ENCODE measurements at regions not wholly inside any gene's neighbourhood (a gene's known extent, or its start where the extent isn't known, plus 50 kb on each side); places are given as distances from the start of the nearest gene placed in this dataset.

- H3K4me1 ChIP-seq (ENCODE audit: control insufficient read depth in 5 of 5, insufficient read depth in 5 of 5, low read length in 5 of 5) = peaks cover 0 to 22% (median 9%) of the 10 kb centered on the region in 5 donors
- no peak for TF ChIP-seq CTCF (IDR thresholded peaks at IDR 0.05; ENCODE audit: control extremely low read depth, extremely low read depth)
- WGBS, 2 donors = 64 to 92% methylated on average over 2 of the region's 2 CpGs
Observed at GRCh38 chr2:200751786-200752185, 59.9 kb upstream of the BZW1 start.

GRCh38 chr2:200752332-200752731, 59.4 kb upstream of the BZW1 start:
- H3K27ac ChIP-seq (ENCODE audit: low read depth in 1 of 2, low read length in 1 of 2) = no peak overlapping the region

More at GRCh38 chr2:200751786-200752185, 59.9 kb upstream of the BZW1 start:
- H3K4me3 ChIP-seq = no peak overlapping the region
- H3K9ac ChIP-seq (ENCODE audit: insufficient read depth in 1 of 2, low read length in 2 of 2) = no peak overlapping the region
- no peaks in the 10 kb centered on the region for H3K9me3 ChIP-seq (ENCODE audit: control insufficient read depth in 4 of 4, insufficient read depth in 3 of 4, low read length in 3 of 4)
- no peak for ATAC-seq (ENCODE audit: insufficient read depth, low FRiP score)
- DNase-seq = no peak
- H3K27me3 ChIP-seq (ENCODE audit: control insufficient read depth in 3 of 3, insufficient read depth in 3 of 3, low read length in 2 of 3) = no peaks in the 10 kb centered on the region
- H3K36me3 ChIP-seq (ENCODE audit: control insufficient read depth in 4 of 4, insufficient read depth in 4 of 4, low read length in 4 of 4) = no peaks in the 10 kb centered on the region
- no peak overlapping the region for H3K27ac ChIP-seq (ENCODE audit: low read depth in 1 of 2, low read length in 1 of 2)

GRCh38 chr2:200752835-200753234, 58.9 kb upstream of the BZW1 start:
- TF ChIP-seq CTCF (IDR thresholded peaks at IDR 0.05; ENCODE audit: control extremely low read depth, extremely low read depth) = no peak

More at GRCh38 chr2:200752332-200752731, 59.4 kb upstream of the BZW1 start:
- Histone ChIP-seq H3K27me3 (ENCODE audit: control insufficient read depth in 3 of 3, insufficient read depth in 3 of 3, low read length in 2 of 3) (no peaks in the 10 kb centered on the region), H3K4me3 (no peak overlapping the region), H3K36me3 (ENCODE audit: control insufficient read depth in 4 of 4, insufficient read depth in 4 of 4, low read length in 4 of 4) (no peaks in the 10 kb centered on the region), H3K9me3 (ENCODE audit: control insufficient read depth in 4 of 4, insufficient read depth in 3 of 4, low read length in 3 of 4) (no peaks in the 10 kb centered on the region), H3K4me1 (ENCODE audit: control insufficient read depth in 5 of 5, insufficient read depth in 5 of 5, low read length in 5 of 5) (peaks cover 0 to 20% (median 6%) of the 10 kb centered on the region in 5 donors), H3K9ac (ENCODE audit: insufficient read depth in 1 of 2, low read length in 2 of 2) (no peak overlapping the region)
- no peak for TF ChIP-seq CTCF (IDR thresholded peaks at IDR 0.05; ENCODE audit: control extremely low read depth, extremely low read depth)
- ATAC-seq (ENCODE audit: insufficient read depth, low FRiP score) (no peak), DNase-seq (no peak)
- WGBS, 2 donors = 93 to 99% methylated on average over 2 of the region's 2 CpGs

More at GRCh38 chr2:200752835-200753234, 58.9 kb upstream of the BZW1 start:
- Histone ChIP-seq H3K4me3 (no peak overlapping the region), H3K36me3 (ENCODE audit: control insufficient read depth in 4 of 4, insufficient read depth in 4 of 4, low read length in 4 of 4) (no peaks in the 10 kb centered on the region), H3K9me3 (ENCODE audit: control insufficient read depth in 4 of 4, insufficient read depth in 3 of 4, low read length in 3 of 4) (no peaks in the 10 kb centered on the region), H3K27ac (ENCODE audit: low read depth in 1 of 2, low read length in 1 of 2) (no peak overlapping the region), H3K9ac (ENCODE audit: insufficient read depth in 1 of 2, low read length in 2 of 2) (no peak overlapping the region), H3K4me1 (ENCODE audit: control insufficient read depth in 5 of 5, insufficient read depth in 5 of 5, low read length in 5 of 5) (peaks cover 0 to 15% (median 8%) of the 10 kb centered on the region in 5 donors), H3K27me3 (ENCODE audit: control insufficient read depth in 3 of 3, insufficient read depth in 3 of 3, low read length in 2 of 3) (no peaks in the 10 kb centered on the region)
- ATAC-seq (ENCODE audit: insufficient read depth, low FRiP score) (no peak), DNase-seq (no peak)
- 92 to 94% methylated on average over 1 of the region's 1 CpG for WGBS, 2 donors

Measured in lung (tissue), 11 donors.